Neural cell (in vitro differentiated cells): ENCODE measurements at regions not wholly inside any gene's neighbourhood (a gene's known extent, or its start where the extent isn't known, plus 50 kb on each side); places are given as distances from the start of the nearest gene placed in this dataset.

Source experiments
- H2AFZ ChIP-seq: fragments of 200-600, 300-800 bp; sonication (generic), shearing (Covaris generic); 2 replicates; pipeline ENCODE4 v1.6.0; 2014; ENCODE audit warnings: low read depth, mild to moderate bottlenecking, antibody characterized with exemption, low read length, moderate library complexity
- H3F3A ChIP-seq: fragments of 200-600 bp; shearing (Covaris generic); 2 replicates; pipeline ENCODE4 v1.6.1; 2016; ENCODE audit warnings: mild to moderate bottlenecking, moderate library complexity, mixed read lengths, antibody characterized with exemption, low read length; ENCODE audit not compliant: insufficient read depth, poor library complexity, severe bottlenecking
- H3K27ac ChIP-seq: fragments of 200-600, 300-800 bp; sonication (generic), shearing (Covaris generic); 2 replicates; pipeline ENCODE4 v1.5.1; 2014; ENCODE audit warnings: mild to moderate bottlenecking, low read length, moderate library complexity
- H3K27me3 ChIP-seq: fragments of 300-800, 200-600 bp; sonication (generic), shearing (Covaris generic); 2 replicates; pipeline ENCODE4 v1.6.0; 2014; ENCODE audit warnings: mild to moderate bottlenecking, low read depth, low read length, moderate library complexity; ENCODE audit not compliant: insufficient read depth
- H3K36me3 ChIP-seq: fragments of 300-800, 200-600 bp; sonication (generic), shearing (Covaris generic); 2 replicates; pipeline ENCODE4 v1.5.1; 2014; ENCODE audit warnings: mild to moderate bottlenecking, antibody characterized with exemption, low read length, moderate library complexity; ENCODE audit not compliant: insufficient read depth
- H3K4me2 ChIP-seq: fragments of 300-800, 200-600 bp; sonication (generic), shearing (Covaris generic); 2 replicates; pipeline ENCODE4 v1.6.0; 2014; ENCODE audit warnings: mild to moderate bottlenecking, low read length
- H3K4me3 ChIP-seq: fragments of 300-800, 200-600 bp; sonication (generic), shearing (Covaris generic); 2 replicates; pipeline ENCODE4 v1.5.1; 2014; ENCODE audit warnings: mild to moderate bottlenecking, low read length, moderate library complexity
- H3K79me2 ChIP-seq: fragments of 200-600 bp; shearing (Covaris generic); replicated peaks from 2 replicates; pipeline ENCODE4 v1.6.0; 2014; ENCODE audit warnings: mild to moderate bottlenecking, low read length, moderate library complexity; ENCODE audit not compliant: insufficient read depth
- H3K9ac ChIP-seq: fragments of 300-800, 200-600 bp; sonication (generic), shearing (Covaris generic); 2 replicates; pipeline ENCODE4 v1.6.1; 2016; ENCODE audit warnings: mild to moderate bottlenecking, low read length, mixed read lengths
- H3K9me2 ChIP-seq: fragments of 200-600 bp; shearing (Covaris generic); 2 replicates; pipeline ENCODE4 v1.6.1; 2016; ENCODE audit warnings: mild to moderate bottlenecking, low read length, mixed read lengths; ENCODE audit not compliant: insufficient read depth
- H3K9me3 ChIP-seq: fragments of 200-600, 300-800 bp; sonication (generic), shearing (Covaris generic); 2 replicates; pipeline ENCODE4 v1.6.1; 2016; ENCODE audit warnings: mild to moderate bottlenecking, mixed run types, low read length, moderate library complexity, mixed read lengths
- H4K20me1 ChIP-seq: fragments of 200-600 bp; shearing (Covaris generic); 2 replicates; pipeline ENCODE4 v1.6.1; 2016; ENCODE audit warnings: mild to moderate bottlenecking, mixed run types; ENCODE audit not compliant: insufficient read depth
- CTCF ChIP-seq: fragments of 450-650 bp; IDR thresholded peaks from 2 replicates; pipeline ENCODE4 v1.5.1; 2014; ENCODE audit warnings: antibody characterized with exemption, mild to moderate bottlenecking, moderate library complexity; ENCODE audit not compliant: poor library complexity, severe bottlenecking
- EP300 ChIP-seq: fragments of 450-650 bp; conservative IDR thresholded peaks from 2 replicates; pipeline ENCODE4 v1.6.1; 2014; ENCODE audit warnings: antibody characterized with exemption, mild to moderate bottlenecking, moderate library complexity; ENCODE audit not compliant: poor library complexity, severe bottlenecking
- EZH2 ChIP-seq: fragments of 200-600, 300-800 bp; shearing (Covaris generic), sonication (generic); IDR thresholded peaks from 2 replicates; pipeline ENCODE4 v1.6.1; 2014; ENCODE audit warnings: antibody characterized with exemption, low read length, borderline replicate concordance, mild to moderate bottlenecking; ENCODE audit not compliant: insufficient read depth, poor library complexity, severe bottlenecking
- MXI1 ChIP-seq: fragments of 450-650 bp; conservative IDR thresholded peaks from 2 replicates; pipeline ENCODE4 v1.6.1; 2014; ENCODE audit warnings: antibody characterized with exemption, mild to moderate bottlenecking; ENCODE audit not compliant: poor library complexity, severe bottlenecking
- POLR2AphosphoS5 ChIP-seq: IDR thresholded peaks from 2 replicates; pipeline ENCODE4 v1.6.1; 2012
- RAD21 ChIP-seq: fragments of 450-650 bp; conservative IDR thresholded peaks from 2 replicates; pipeline ENCODE4 v1.6.1; 2014; ENCODE audit warnings: antibody characterized with exemption, mild to moderate bottlenecking, moderate library complexity
- REST ChIP-seq: IDR thresholded peaks from 2 replicates; pipeline ENCODE4 v1.6.1; 2012; ENCODE audit warnings: borderline replicate concordance
- SMC3 ChIP-seq: fragments of 450-650 bp; conservative IDR thresholded peaks from 2 replicates; pipeline ENCODE4 v1.6.1; 2014; ENCODE audit warnings: antibody characterized with exemption, mild to moderate bottlenecking, moderate library complexity; ENCODE audit not compliant: poor library complexity
- TAF1 ChIP-seq: IDR thresholded peaks from 2 replicates; pipeline ENCODE4 v1.6.1; 2012; ENCODE audit warnings: low read depth

- no peaks in the 10 kb centered on the region for H3F3A ChIP-seq
- no peak overlapping the region for H3K4me2 ChIP-seq
- no peak overlapping the region for H3K9ac ChIP-seq
- H3K9me3 ChIP-seq: no peaks in the 10 kb centered on the region
- H3K79me2 ChIP-seq: no peaks in the 10 kb centered on the region
- H3K27ac ChIP-seq: no peak overlapping the region
- no peaks in the 10 kb centered on the region for H4K20me1 ChIP-seq
- no peaks in the 10 kb centered on the region for H3K27me3 ChIP-seq
- H3K9me2 ChIP-seq: no peaks in the 10 kb centered on the region
- H3K4me3 ChIP-seq: no peak overlapping the region
- no peak for TF ChIP-seq TAF1
- no peak overlapping the region for H2AFZ ChIP-seq
- no peaks in the 10 kb centered on the region for H3K36me3 ChIP-seq
Measured at GRCh38 chr17:13120864-13121263, 103.0 kb upstream of the ELAC2 start.

GRCh38 chr17:13118311-13118710, 100.5 kb upstream of the ELAC2 start:
- H3K9ac ChIP-seq: no peak overlapping the region
- TF ChIP-seq SMC3: no peak
- TF ChIP-seq RAD21: no peak
- no peak for TF ChIP-seq EZH2
- no peak for TF ChIP-seq REST
- TF ChIP-seq TAF1: no peak
- TF ChIP-seq POLR2AphosphoS5: no peak

GRCh38 chr17:13117616-13118015, 99.8 kb upstream of the ELAC2 start:
- no peak overlapping the region for H3K9ac ChIP-seq
- no peaks in the 10 kb centered on the region for H3K27me3 ChIP-seq
- no peaks in the 10 kb centered on the region for H3K36me3 ChIP-seq
- no peak overlapping the region for H3K4me3 ChIP-seq
- H3K79me2 ChIP-seq: no peaks in the 10 kb centered on the region
- H3K9me3 ChIP-seq: no peaks in the 10 kb centered on the region
- H3K9me2 ChIP-seq: no peaks in the 10 kb centered on the region
- no peak overlapping the region for H3K4me2 ChIP-seq
- TF ChIP-seq RAD21 (no peak), MXI1 (no peak), REST (no peak), SMC3 (no peak), TAF1 (no peak), EP300 (no peak), POLR2AphosphoS5 (no peak), EZH2 (no peak), CTCF (no peak)
- no peak overlapping the region for H3K27ac ChIP-seq
- no peak overlapping the region for H2AFZ ChIP-seq
- H4K20me1 ChIP-seq: no peaks in the 10 kb centered on the region
- H3F3A ChIP-seq: no peaks in the 10 kb centered on the region

More at GRCh38 chr17:13118311-13118710, 100.5 kb upstream of the ELAC2 start:
- Histone ChIP-seq H3K4me3 (no peak overlapping the region), H3K4me2 (no peak overlapping the region), H3K27ac (no peak overlapping the region), H3K9me3 (no peaks in the 10 kb centered on the region), H2AFZ (no peak overlapping the region), H3F3A (no peaks in the 10 kb centered on the region), H4K20me1 (no peaks in the 10 kb centered on the region), H3K9me2 (no peaks in the 10 kb centered on the region), H3K36me3 (no peaks in the 10 kb centered on the region), H3K79me2 (no peaks in the 10 kb centered on the region), H3K27me3 (no peaks in the 10 kb centered on the region)
